Neural cell (in vitro differentiated cells): ENCODE measurements at regions not wholly inside any gene's neighbourhood (a gene's known extent, or its start where the extent isn't known, plus 50 kb on each side); places are given as distances from the start of the nearest gene placed in this dataset.

Experiments used
- CTCF ChIP-seq: fragments of 450-650 bp; IDR thresholded peaks from 2 replicates; pipeline ENCODE4 v1.5.1; 2014; ENCODE audit warnings: antibody characterized with exemption, mild to moderate bottlenecking, moderate library complexity; ENCODE audit not compliant: poor library complexity, severe bottlenecking
- EZH2 ChIP-seq: fragments of 200-600, 300-800 bp; shearing (Covaris generic), sonication (generic); IDR thresholded peaks from 2 replicates; pipeline ENCODE4 v1.6.1; 2014; ENCODE audit warnings: antibody characterized with exemption, low read length, borderline replicate concordance, mild to moderate bottlenecking; ENCODE audit not compliant: insufficient read depth, poor library complexity, severe bottlenecking

GRCh38 chr7:28338041-28338440, 74.3 kb upstream of the CREB5 start:
- TF ChIP-seq CTCF, result no peak
- TF ChIP-seq EZH2, result no peak
